ENCODE measurements at regions not wholly inside any gene's neighbourhood (a gene's known extent, or its start where the extent isn't known, plus 50 kb on each side); places are given as distances from the start of the nearest gene placed in this dataset.

DNA sequence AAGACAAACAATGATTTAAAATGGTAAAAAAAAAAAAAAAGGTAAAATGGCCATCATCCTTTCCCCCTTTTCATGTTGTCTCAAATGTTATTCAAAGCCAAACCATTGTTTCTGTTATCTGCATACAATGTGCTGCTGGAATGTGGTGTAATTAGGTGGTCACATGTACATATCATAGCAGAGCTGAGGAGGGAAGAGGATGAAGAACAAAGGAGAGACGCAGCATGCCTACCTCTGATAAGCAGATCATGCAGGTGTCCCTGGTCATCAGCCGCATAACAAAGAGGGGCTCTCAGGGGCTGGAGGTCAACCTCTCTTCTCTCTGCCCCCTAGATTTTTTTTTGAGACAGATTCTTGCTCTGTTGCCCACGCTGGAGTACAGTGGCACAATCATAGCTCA is 141.0 kb downstream of the CARTPT start:
- intact Hi-C loops (cut with micrococcal nuclease) = no loop called here

GRCh38 chr5:71861682-71862081 is 142.6 kb downstream of the CARTPT start:
- intact Hi-C loops (cut with micrococcal nuclease) = no loop called here
- ATAC-seq (no peak), DNase-seq (no peak)

More for the DNA sequence above, 141.0 kb downstream of the CARTPT start:
- DNase-seq (no peak), ATAC-seq (no peak)

DNA sequence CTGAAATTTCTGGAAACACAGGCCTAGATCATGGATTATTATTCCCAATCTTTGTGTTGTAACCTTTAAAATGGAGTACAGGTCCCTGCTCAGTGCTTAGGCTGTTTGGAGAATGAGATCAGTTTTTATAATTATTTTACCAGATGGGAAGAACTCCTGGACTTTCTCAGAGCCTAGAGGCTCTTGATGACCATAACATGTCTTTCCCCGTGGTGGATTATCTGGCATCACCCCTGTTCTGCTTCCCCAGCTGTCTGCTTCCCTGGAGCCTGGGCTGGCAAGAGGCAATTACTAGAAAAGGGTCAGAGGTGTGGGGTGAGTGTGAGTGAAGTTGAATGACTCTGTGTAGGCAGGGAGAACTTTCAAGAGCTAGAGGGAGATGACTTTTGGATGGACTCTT is 143.0 kb downstream of the CARTPT start:
- DNase-seq = no peak
- intact Hi-C loops (cut with micrococcal nuclease) = no loop called here
- peak; percentile 47 for ATAC-seq

DNA sequence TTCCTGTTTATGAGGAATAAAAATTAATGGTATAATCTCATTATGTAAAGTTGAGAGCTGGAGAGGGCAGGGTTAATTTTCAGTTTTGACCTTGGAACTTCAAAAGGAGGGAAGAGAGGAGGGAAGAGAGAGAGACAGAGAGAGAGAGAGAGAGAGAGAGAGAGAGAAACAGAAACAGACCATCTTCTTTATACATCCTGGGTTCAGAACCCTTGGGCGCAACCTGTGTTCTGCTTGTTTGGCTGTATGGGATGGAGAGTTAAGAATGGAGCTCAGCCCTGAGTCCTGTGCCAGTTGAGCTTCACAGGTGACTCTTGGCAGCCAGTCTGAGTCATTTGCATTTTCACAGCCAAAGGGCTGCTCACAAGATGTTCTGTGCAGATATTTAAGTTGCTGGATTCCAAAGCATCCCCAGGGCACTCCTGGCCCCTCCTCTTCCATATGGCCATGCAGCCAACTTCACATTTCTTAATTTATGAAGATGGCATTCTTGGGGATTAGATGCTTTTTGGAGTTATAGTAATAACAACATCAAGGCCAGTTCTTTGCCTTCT is 143.5 kb downstream of the CARTPT start:
- DNase-seq = no peak
- ATAC-seq = no peak
- intact Hi-C loops (cut with micrococcal nuclease) = no loop called here

GRCh38 chr5:71864730-71865601 is 145.9 kb downstream of the CARTPT start:
- DNase-seq (no peak), ATAC-seq (peak; percentile 86)
- intact Hi-C loops (cut with micrococcal nuclease) = no loop called here

- DNase-seq (no peak), ATAC-seq (no peak)
- intact Hi-C loops (cut with micrococcal nuclease) = no loop called here
These were observed 146.7 kb downstream of the CARTPT start for GRCh38 chr5:71865665-71866320.

DNA sequence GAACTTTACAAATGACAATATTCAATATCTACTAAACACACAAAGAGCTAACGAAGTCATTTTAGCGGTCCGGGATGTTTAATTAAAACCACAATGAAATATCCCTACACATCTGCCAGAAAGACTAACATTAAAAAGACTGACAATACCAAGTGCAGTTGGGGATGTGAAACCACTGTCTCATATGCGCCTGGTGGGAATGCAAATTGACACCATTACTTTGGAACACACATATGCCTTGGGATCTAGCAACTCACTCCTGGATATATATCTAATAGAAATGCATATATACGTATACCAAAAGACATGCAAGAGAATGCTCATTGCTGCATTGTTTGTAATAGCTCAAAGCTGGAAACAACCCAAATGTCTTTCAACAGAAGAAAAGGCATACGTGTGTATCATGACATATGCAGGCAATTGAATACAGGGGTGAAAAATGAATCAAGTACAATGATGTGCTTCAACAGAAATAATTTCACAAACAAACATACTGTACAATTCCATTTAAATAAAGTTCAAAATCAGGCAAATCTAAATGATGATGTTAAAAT is 153.3 kb downstream of the CARTPT start:
- intact Hi-C loops (cut with micrococcal nuclease) = no loop called here
- no peak for DNase-seq
- ATAC-seq = no peak

DNA sequence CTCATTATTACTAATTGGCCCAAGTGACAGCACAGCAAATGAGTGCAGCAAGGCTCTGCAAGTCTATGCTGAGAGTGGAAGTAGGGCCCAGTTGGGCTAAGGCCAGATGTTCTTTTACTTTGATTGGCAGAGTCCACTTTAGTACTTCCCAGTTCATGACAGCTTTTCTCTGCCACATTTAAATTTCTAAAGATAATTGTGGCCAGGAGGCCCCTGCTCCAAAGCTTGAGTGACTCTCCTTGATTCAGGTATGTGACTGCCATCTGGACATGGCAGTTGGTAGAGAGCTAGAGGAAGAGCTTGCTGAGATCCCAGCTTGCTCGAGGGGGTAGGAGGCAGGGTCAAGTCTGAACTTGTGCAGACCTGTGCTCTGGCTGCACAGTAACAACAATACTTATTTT is 154.1 kb downstream of the CARTPT start:
- DNase-seq = no peak
- ATAC-seq = peak; percentile 95
- intact Hi-C loops (cut with micrococcal nuclease) = no loop called here

GRCh38 chr5:71874521-71874920 is 155.4 kb downstream of the CARTPT start:
- intact Hi-C loops (cut with micrococcal nuclease) = no loop called here
- DNase-seq (no peak), ATAC-seq (no peak)

DNA sequence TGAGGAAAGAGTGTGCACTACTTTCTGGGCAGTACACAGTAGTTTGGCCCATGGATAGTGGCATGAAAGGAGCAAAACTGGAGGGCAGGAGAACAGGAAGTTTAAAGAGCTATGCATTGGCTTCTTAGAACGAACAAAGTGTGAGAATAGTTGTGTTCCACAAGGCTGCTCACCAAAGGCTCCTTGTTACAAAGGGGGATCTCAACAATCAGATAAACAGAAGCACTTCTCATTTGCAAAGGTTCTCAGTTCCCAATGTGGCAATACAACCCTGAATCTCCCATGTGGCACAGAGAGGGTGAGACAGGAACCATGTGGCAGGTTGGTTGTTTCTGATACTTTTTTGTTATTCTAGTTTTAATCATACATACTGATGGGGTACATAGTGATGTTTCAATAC is 158.4 kb downstream of the CARTPT start:
- intact Hi-C loops (cut with micrococcal nuclease) = no loop called here

GRCh38 chr5:71880536-71880935 is 161.5 kb downstream of the CARTPT start:
- intact Hi-C loops (cut with micrococcal nuclease) = no loop called here

More for the DNA sequence above, 158.4 kb downstream of the CARTPT start:
- no peak for ATAC-seq
- no peak for DNase-seq

DNA sequence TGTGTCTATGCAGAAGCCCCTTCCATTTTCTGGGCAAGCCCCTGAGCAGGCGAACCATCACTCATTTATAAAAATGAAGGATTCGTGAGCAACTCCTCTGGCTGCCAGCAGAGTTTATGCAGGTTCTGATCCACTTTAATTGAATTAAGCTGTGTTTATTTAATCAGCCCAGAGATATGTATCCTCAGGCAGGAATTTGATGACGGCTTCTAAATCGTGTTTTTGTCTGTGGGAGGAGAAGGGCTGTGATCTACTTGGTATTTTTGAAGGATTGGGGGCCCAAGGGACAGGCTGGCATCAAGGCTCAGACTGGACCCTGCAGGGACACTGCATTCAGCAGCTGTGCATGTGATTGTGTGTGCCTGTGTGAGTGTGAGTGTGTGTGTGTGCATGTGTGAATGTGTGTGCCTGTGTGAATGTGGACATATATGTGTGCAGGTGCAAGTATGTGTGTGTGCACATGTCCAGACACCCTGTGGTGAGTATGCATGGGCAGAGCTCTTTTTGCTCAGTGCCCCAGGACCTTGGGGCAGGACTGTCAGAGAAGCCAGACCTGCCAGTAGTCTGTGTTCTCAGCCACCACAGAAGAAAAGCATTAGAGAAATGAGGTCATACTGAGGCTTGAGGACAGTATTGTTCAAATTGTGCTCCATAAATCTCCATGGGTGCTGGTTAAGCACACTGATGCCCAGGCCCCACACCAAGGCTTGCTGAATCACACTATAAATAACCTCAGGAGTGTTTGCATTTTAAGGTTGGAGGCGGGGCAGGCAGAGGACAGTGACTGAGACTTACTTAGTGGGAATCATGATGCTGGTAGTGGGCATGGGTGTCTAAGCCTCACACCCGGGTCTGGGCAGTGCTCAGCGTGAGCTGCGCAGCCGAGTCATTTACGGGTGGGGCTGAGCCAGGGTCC is 164.0 kb downstream of the CARTPT start:
- intact Hi-C loops (cut with micrococcal nuclease) = no loop called here
- peak; percentile 41 for DNase-seq
- ATAC-seq = peak; percentile 84

More at GRCh38 chr5:71880536-71880935, 161.5 kb downstream of the CARTPT start:
- ATAC-seq = no peak
- DNase-seq = no peak

- DNase-seq = peak; percentile 61
- intact Hi-C loops (cut with micrococcal nuclease) = no loop called here
- ATAC-seq = peak; percentile 77
These were observed 164.6 kb downstream of the CARTPT start for GRCh38 chr5:71883742-71884103.

- intact Hi-C loops (cut with micrococcal nuclease) = no loop called here
- ATAC-seq (no peak), DNase-seq (no peak)
These were observed 165.9 kb downstream of the CARTPT start for GRCh38 chr5:71884926-71885325.

GRCh38 chr5:71886406-71886805 is 167.3 kb downstream of the CARTPT start:
- ATAC-seq (no peak), DNase-seq (no peak)
- intact Hi-C loops (cut with micrococcal nuclease) = no loop called here

GRCh38 chr5:71887680-71888079 is 168.6 kb downstream of the CARTPT start:
- ATAC-seq (peak; percentile 9), DNase-seq (no peak)
- intact Hi-C loops (cut with micrococcal nuclease) = no loop called here

- ATAC-seq = no peak
- intact Hi-C loops (cut with micrococcal nuclease) = no loop called here
These were observed 172.3 kb downstream of the CARTPT start for GRCh38 chr5:71891406-71891805.

DNA sequence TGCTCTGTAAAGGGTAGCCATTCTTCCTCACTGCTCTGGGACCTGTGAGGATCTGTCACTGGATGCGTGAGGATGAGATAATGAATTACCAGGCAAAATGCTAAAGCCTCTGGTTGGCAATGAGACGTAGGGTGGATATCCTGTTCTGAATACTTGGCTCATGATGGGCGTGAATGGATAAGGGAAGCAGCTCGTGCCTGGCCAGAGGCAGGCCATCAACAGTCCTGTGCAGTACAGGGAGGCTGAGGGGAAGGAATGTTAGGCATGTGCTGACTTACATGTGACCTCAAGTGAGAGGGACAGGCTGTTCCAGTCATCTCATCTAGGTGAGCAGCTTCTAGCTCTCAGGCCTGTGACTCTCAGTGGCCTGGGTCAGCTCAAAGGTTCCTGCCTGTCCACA is 172.8 kb downstream of the CARTPT start:
- DNase-seq = peak; percentile 71
- intact Hi-C loops (cut with micrococcal nuclease) = no loop called here

More at GRCh38 chr5:71891406-71891805, 172.3 kb downstream of the CARTPT start:
- no peak for DNase-seq

More for the DNA sequence above, 172.8 kb downstream of the CARTPT start:
- ATAC-seq = peak; percentile 98
